ENCODE measurements at regions not wholly inside any gene's neighbourhood (a gene's known extent, or its start where the extent isn't known, plus 50 kb on each side); places are given as distances from the start of the nearest gene placed in this dataset.
"Not testable (repeated sequence)": the region's sequence is repeated elsewhere in the genome, so short reads cannot be mapped to it uniquely, and the experiment has no call there.

- Mint-ChIP-seq H3K9me3 (peaks cover 0 to 15% (median 3%) of the 10 kb centered on the region in 9 donors), H3K4me3 (no peak overlapping the region), H3K36me3 (no peaks in the 10 kb centered on the region), H3K4me1 (no peaks in the 10 kb centered on the region), H3K27me3 (peaks cover 0 to 4% (median 0%) of the 10 kb centered on the region in 5 donors), H3K27ac (no peak overlapping the region)
- POLR2A ChIA-PET: no interaction called here
- ATAC-seq: no peak
- DNase-seq: no peak
Measured at GRCh38 chr1:73755649-73756048, 442.3 kb downstream of the LRRIQ3 start.

DNA sequence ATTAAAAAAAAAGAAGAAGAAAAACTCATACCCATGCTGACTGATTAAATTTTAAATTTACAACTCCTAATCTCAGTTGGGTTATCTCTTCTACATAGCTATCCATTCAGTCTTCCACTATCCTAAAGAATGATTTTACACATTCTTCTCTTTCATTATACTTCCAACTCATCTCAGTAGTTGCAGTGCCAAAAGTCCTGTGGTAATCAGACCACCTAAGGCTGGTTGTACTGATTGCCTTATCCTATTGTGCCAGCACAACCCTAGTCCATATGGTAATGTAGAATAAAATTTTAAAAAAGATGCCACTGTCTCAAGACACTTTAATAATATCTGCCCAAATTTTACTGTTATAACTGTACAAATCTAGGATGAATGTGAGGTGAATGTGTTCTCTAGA lies 448.0 kb downstream of the LRRIQ3 start:
- ATAC-seq (no peak), DNase-seq (no peak)
- Mint-ChIP-seq H3K4me3 (no peak overlapping the region), H3K27ac (no peak overlapping the region), H3K4me1 (no peaks in the 10 kb centered on the region), H3K9me3 (peaks cover 0 to 30% (median 10%) of the 10 kb centered on the region in 9 donors), H3K36me3 (no peaks in the 10 kb centered on the region), H3K27me3 (no peaks in the 10 kb centered on the region)
- POLR2A ChIA-PET: no interaction called here

DNA sequence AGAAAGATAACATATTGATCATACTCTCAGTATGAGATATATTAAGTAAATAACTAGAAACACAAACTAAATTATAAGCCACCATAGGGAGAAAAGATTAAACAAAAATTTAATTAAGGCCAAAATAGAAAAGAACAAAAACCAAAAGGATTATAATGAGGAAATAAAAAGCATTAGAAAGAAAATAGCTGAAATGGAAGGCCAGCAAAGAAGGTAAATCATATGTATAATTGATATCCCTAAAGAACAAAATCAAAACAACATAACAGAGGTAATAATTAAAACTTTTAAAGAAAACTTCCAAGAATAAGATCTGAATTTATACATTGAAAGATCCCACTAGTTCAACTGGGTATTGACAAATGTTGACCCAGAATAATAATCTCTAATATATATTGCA lies 453.0 kb downstream of the LRRIQ3 start:
- no peak overlapping the region for H3K27ac Mint-ChIP-seq
- no peaks in the 10 kb centered on the region for H3K27me3 Mint-ChIP-seq
- H3K36me3 Mint-ChIP-seq: peaks cover 0 to 8% (median 0%) of the 10 kb centered on the region in 3 donors
- POLR2A ChIA-PET: no interaction called here
- ATAC-seq (no peak), DNase-seq (no peak)
- no peaks in the 10 kb centered on the region for H3K4me1 Mint-ChIP-seq
- H3K9me3 Mint-ChIP-seq: peaks cover 8 to 32% (median 15%) of the 10 kb centered on the region in 9 donors
- no peak overlapping the region for H3K4me3 Mint-ChIP-seq

GRCh38 chr1:73736125-73736524 lies 461.9 kb downstream of the LRRIQ3 start:
- Mint-ChIP-seq H3K4me3 (no peak overlapping the region), H3K4me1 (no peaks in the 10 kb centered on the region), H3K9me3 (peaks cover 0 to 14% (median 0%) of the 10 kb centered on the region in 9 donors), H3K27ac (no peak overlapping the region), H3K27me3 (no peaks in the 10 kb centered on the region), H3K36me3 (no peaks in the 10 kb centered on the region)
- ATAC-seq: no peak
- DNase-seq: no peak
- POLR2A ChIA-PET: no interaction called here

DNA sequence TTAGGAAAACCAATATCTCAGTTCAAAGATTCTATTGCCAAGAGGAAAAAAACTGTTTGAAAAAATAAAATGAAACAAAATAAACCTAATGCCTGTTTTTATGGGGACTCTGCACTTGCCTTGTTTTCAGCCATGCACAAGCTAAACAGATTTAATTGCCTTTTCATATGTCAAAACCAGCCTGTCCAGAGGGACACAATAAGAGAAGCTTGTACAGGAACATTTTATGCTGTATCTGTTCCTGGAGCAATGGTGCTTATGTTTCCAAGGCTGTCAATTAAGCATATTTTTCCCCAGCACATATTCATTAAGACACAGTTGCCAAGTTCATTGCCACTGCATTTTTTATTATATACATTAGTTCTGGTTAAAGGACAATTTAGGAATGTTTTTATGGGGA lies 470.9 kb downstream of the LRRIQ3 start:
- Mint-ChIP-seq H3K4me3 (no peak overlapping the region), H3K4me1 (no peaks in the 10 kb centered on the region), H3K27ac (no peak overlapping the region), H3K27me3 (no peaks in the 10 kb centered on the region), H3K9me3 (peaks cover 0 to 9% (median 0%) of the 10 kb centered on the region in 9 donors), H3K36me3 (no peaks in the 10 kb centered on the region)
- POLR2A ChIA-PET: no interaction called here
- ATAC-seq (no peak), DNase-seq (no peak)

DNA sequence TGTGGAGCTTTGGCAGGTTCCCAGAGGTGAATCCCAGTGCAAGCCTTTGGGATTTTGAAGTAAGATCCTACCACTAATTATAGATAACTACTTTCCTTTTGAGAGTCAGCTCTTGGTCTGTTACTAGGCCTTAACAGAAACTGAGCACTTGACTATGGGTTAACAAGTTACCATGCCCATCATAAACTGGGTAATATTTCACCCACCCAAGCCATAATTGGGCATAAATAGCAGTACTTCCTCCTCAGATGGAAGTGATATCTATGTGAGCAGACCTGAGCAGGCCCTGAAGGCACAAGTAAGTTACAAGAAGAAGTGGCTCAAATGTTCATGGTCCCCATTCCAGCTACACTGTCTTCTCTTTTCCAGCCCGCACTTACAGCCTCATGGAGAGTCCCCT lies 475.9 kb downstream of the LRRIQ3 start:
- Mint-ChIP-seq H3K27me3 (no peaks in the 10 kb centered on the region), H3K4me3 (peak overlapping the region in 1 of 10 donors; percentile 74), H3K4me1 (no peaks in the 10 kb centered on the region), H3K27ac (no peak overlapping the region), H3K36me3 (no peaks in the 10 kb centered on the region), H3K9me3 (peaks cover 0 to 10% (median 3%) of the 10 kb centered on the region in 9 donors)
- ATAC-seq: no peak
- no peak for DNase-seq
- POLR2A ChIA-PET: no interaction called here

GRCh38 chr1:73717976-73718375 lies 480.0 kb downstream of the LRRIQ3 start:
- Mint-ChIP-seq H3K27me3 (no peaks in the 10 kb centered on the region), H3K36me3 (no peaks in the 10 kb centered on the region), H3K27ac (no peak overlapping the region), H3K4me1 (no peaks in the 10 kb centered on the region), H3K4me3 (no peak overlapping the region), H3K9me3 (peaks cover 0 to 16% (median 4%) of the 10 kb centered on the region in 9 donors)
- ATAC-seq (no peak), DNase-seq (no peak)
- POLR2A ChIA-PET: no interaction called here

- DNase-seq: no peak
- Mint-ChIP-seq H3K9me3 (peaks cover 0 to 7% (median 2%) of the 10 kb centered on the region in 9 donors), H3K36me3 (no peaks in the 10 kb centered on the region), H3K27me3 (no peaks in the 10 kb centered on the region), H3K4me1 (no peaks in the 10 kb centered on the region), H3K4me3 (no peak overlapping the region), H3K27ac (no peak overlapping the region)
- POLR2A ChIA-PET: no interaction called here
- no peak for ATAC-seq
Measured at GRCh38 chr1:73711089-73711488, 486.9 kb downstream of the LRRIQ3 start.

- Mint-ChIP-seq H3K4me1 (no peaks in the 10 kb centered on the region), H3K4me3 (no peak overlapping the region), H3K27me3 (no peaks in the 10 kb centered on the region), H3K36me3 (no peaks in the 10 kb centered on the region), H3K27ac (no peak overlapping the region), H3K9me3 (peaks cover 0 to 7% (median 0%) of the 10 kb centered on the region in 9 donors)
- DNase-seq (no peak), ATAC-seq (no peak)
- POLR2A ChIA-PET: no interaction called here
Measured at GRCh38 chr1:73701826-73702225, 496.1 kb downstream of the LRRIQ3 start.

DNA sequence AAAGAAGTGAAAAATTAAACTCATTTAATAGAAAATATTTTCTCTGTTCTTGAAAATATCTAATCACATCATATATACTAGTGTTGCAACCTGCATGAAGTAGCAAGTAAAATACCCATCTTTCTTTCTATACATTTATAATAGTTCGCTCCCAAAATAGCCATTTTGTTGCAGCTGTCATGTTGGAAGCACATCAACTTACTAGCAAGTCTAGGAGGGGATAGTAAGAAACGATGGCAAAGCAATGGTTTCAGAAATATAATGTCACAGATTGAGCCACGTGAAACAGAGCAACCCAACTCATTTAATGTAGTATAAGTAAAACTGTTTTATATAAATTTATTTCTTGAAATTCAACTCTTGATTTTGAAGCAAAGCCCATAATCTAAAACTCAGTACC lies 521.8 kb downstream of the LRRIQ3 start:
- H3K27ac Mint-ChIP-seq: no peak overlapping the region
- no peaks in the 10 kb centered on the region for H3K4me1 Mint-ChIP-seq
- DNase-seq (no peak), ATAC-seq (no peak)
- H3K36me3 Mint-ChIP-seq: no peaks in the 10 kb centered on the region
- H3K4me3 Mint-ChIP-seq: no peak overlapping the region
- H3K27me3 Mint-ChIP-seq: no peaks in the 10 kb centered on the region
- H3K9me3 Mint-ChIP-seq: peaks cover 0 to 2% (median 0%) of the 10 kb centered on the region in 9 donors
- POLR2A ChIA-PET: no interaction called here

GRCh38 chr1:73674945-73675561 lies 522.9 kb downstream of the LRRIQ3 start:
- no peaks in the 10 kb centered on the region for H3K4me1 Mint-ChIP-seq
- no peak for DNase-seq
- POLR2A ChIA-PET: no interaction called here
- no peak for ATAC-seq
- H3K36me3 Mint-ChIP-seq: no peaks in the 10 kb centered on the region
- no peak overlapping the region for H3K4me3 Mint-ChIP-seq
- no peaks in the 10 kb centered on the region for H3K27me3 Mint-ChIP-seq
- H3K9me3 Mint-ChIP-seq: peaks cover 0 to 8% (median 0%) of the 10 kb centered on the region in 9 donors
- no peak overlapping the region for H3K27ac Mint-ChIP-seq

- DNase-seq (no peak), ATAC-seq (no peak)
- Mint-ChIP-seq H3K36me3 (no peaks in the 10 kb centered on the region), H3K4me3 (no peak overlapping the region), H3K4me1 (no peaks in the 10 kb centered on the region), H3K27me3 (no peaks in the 10 kb centered on the region), H3K27ac (no peak overlapping the region), H3K9me3 (peaks cover 0 to 14% (median 0%) of the 10 kb centered on the region in 9 donors)
- POLR2A ChIA-PET: no interaction called here
Measured at GRCh38 chr1:73673971-73674370, 524.0 kb downstream of the LRRIQ3 start.

DNA sequence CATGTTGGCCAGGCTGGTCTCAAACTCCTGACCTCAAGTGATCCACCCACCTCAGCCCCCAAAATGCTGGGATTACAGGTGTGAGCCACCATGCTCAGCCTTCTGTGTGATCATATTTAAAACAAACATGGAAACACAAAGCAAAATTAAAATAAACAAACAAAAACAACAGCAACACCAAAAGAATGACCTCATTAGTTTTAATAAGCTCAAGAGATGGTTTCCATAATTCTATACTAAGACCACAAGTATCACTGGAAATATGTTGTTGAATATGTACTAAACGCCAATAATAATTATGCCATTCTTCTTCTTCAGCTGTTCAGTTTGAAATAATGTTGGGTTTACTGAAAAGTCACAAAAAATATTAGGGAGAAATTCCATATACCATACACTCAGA lies 526.4 kb downstream of the LRRIQ3 start:
- H3K27me3 Mint-ChIP-seq: no peaks in the 10 kb centered on the region
- no peak overlapping the region for H3K27ac Mint-ChIP-seq
- POLR2A ChIA-PET: no interaction called here
- no peaks in the 10 kb centered on the region for H3K36me3 Mint-ChIP-seq
- peaks cover 0 to 14% (median 0%) of the 10 kb centered on the region in 9 donors for H3K9me3 Mint-ChIP-seq
- no peaks in the 10 kb centered on the region for H3K4me1 Mint-ChIP-seq
- no peak overlapping the region for H3K4me3 Mint-ChIP-seq
- ATAC-seq: no peak
- no peak for DNase-seq

DNA sequence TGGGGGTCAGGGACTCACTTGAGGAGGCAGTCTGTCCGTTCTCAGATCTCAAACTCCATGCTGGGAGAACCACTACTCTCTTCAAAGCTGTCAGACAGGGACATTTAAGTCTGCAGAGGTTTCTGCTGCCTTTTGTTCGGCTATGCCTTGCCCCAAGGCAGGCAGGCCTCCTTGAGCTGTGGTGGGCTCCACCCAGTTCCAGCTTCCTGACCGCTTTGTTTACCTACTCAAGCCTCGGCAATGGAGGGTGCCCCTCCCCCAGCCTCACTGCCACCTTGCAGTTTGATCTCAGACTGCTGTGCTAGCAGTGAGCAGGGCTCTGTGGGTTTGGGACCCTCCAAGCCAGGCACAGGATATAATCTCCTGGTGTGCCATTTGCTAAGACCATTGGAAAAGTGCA lies 530.0 kb downstream of the LRRIQ3 start:
- DNase-seq, H3K36me3 Mint-ChIP-seq, H3K4me3 Mint-ChIP-seq, H3K27me3 Mint-ChIP-seq, POLR2A ChIA-PET, H3K4me1 Mint-ChIP-seq, H3K27ac Mint-ChIP-seq, ATAC-seq: not testable (repeated sequence)
- H3K9me3 Mint-ChIP-seq: peaks cover 0 to 25% (median 4%) of the 10 kb centered on the region in 9 donors
